ENCODE measurements at regions not wholly inside any gene's neighbourhood (a gene's known extent, or its start where the extent isn't known, plus 50 kb on each side); places are given as distances from the start of the nearest gene placed in this dataset.

GRCh38 chr11:64492561-64492960, 63.2 kb upstream of the SLC22A11 start:
- DNase-seq (ENCODE audit: low spot score in 2 of 2, unreplicated experiment in 2 of 2): no peak
- Mint-ChIP-seq H3K4me3 (no peak overlapping the region), H3K4me1 (no peaks in the 10 kb centered on the region), H3K27ac (no peak overlapping the region), H3K27me3 (ENCODE audit: low read depth) (peaks cover 57% of the 10 kb centered on the region), H3K36me3 (no peaks in the 10 kb centered on the region), H3K9me3 (peaks cover 9% of the 10 kb centered on the region)
- no peak for TF ChIP-seq CTCF (IDR thresholded peaks at IDR 0.05; ENCODE audit: unreplicated experiment)

GRCh38 chr11:64498136-64498535, 57.6 kb upstream of the SLC22A11 start:
- Mint-ChIP-seq H3K27me3 (ENCODE audit: low read depth) (peaks cover 38% of the 10 kb centered on the region), H3K36me3 (no peaks in the 10 kb centered on the region), H3K9me3 (peaks cover 14% of the 10 kb centered on the region), H3K4me3 (no peak overlapping the region), H3K27ac (no peak overlapping the region), H3K4me1 (no peaks in the 10 kb centered on the region)
- TF ChIP-seq CTCF (IDR thresholded peaks at IDR 0.05; ENCODE audit: unreplicated experiment): no peak
- DNase-seq (ENCODE audit: low spot score in 2 of 2, unreplicated experiment in 2 of 2): no peak

GRCh38 chr11:64499261-64500004, 56.3 kb upstream of the SLC22A11 start:
- peaks cover 30% of the 10 kb centered on the region for H3K27me3 Mint-ChIP-seq (ENCODE audit: low read depth)
- H3K9me3 Mint-ChIP-seq: peaks cover 12% of the 10 kb centered on the region
- no peak overlapping the region for H3K4me3 Mint-ChIP-seq
- no peaks in the 10 kb centered on the region for H3K4me1 Mint-ChIP-seq
- no peaks in the 10 kb centered on the region for H3K36me3 Mint-ChIP-seq
- H3K27ac Mint-ChIP-seq: no peak overlapping the region
- TF ChIP-seq CTCF (IDR thresholded peaks at IDR 0.05; ENCODE audit: unreplicated experiment): no peak
- DNase-seq (ENCODE audit: low spot score in 2 of 2, unreplicated experiment in 2 of 2): no peak

GRCh38 chr11:64500176-64501013, 55.3 kb upstream of the SLC22A11 start:
- H3K9me3 Mint-ChIP-seq: peaks cover 17% of the 10 kb centered on the region
- H3K4me1 Mint-ChIP-seq: no peaks in the 10 kb centered on the region
- TF ChIP-seq CTCF (IDR thresholded peaks at IDR 0.05; ENCODE audit: unreplicated experiment): no peak
- H3K4me3 Mint-ChIP-seq: no peak overlapping the region
- H3K36me3 Mint-ChIP-seq: no peaks in the 10 kb centered on the region
- H3K27ac Mint-ChIP-seq: no peak overlapping the region
- peaks cover 29% of the 10 kb centered on the region for H3K27me3 Mint-ChIP-seq (ENCODE audit: low read depth)
- DNase-seq (ENCODE audit: low spot score in 2 of 2, unreplicated experiment in 2 of 2): no peak

- H3K27ac Mint-ChIP-seq: no peak overlapping the region
- no peak for TF ChIP-seq CTCF (IDR thresholded peaks at IDR 0.05; ENCODE audit: unreplicated experiment)
These were observed 54.0 kb upstream of the SLC22A11 start for GRCh38 chr11:64501500-64502427.

More at GRCh38 chr11:64501500-64502427, 54.0 kb upstream of the SLC22A11 start:
- Mint-ChIP-seq H3K36me3 (no peaks in the 10 kb centered on the region), H3K9me3 (peaks cover 17% of the 10 kb centered on the region), H3K27me3 (ENCODE audit: low read depth) (peaks cover 37% of the 10 kb centered on the region), H3K4me3 (no peak overlapping the region), H3K4me1 (no peaks in the 10 kb centered on the region)
- DNase-seq (ENCODE audit: low spot score in 2 of 2, unreplicated experiment in 2 of 2): no peak

Data from mesothelial cell of epicardium (in vitro differentiated cells).